HG02623 (cell line): ENCODE measurements at regions not wholly inside any gene's neighbourhood (a gene's known extent, or its start where the extent isn't known, plus 50 kb on each side); places are given as distances from the start of the nearest gene placed in this dataset.
A peak's percentile ranks its signal among the peaks of the same experiment; 100 is the strongest.

Source experiments
- ATAC-seq: cut with Tn5 transposase; IDR thresholded peaks from one replicate; pipeline ENCODE4 v1.9.1; 2021; ENCODE audit warnings: moderate library complexity; ENCODE audit not compliant: unreplicated experiment

- ATAC-seq, result no peak
Measured at GRCh38 chr15:25982736-25983135, 119.6 kb upstream of the ATP10A start.

GRCh38 chr15:25981114-25981513 lies 118.0 kb upstream of the ATP10A start:
- ATAC-seq, result no peak

DNA sequence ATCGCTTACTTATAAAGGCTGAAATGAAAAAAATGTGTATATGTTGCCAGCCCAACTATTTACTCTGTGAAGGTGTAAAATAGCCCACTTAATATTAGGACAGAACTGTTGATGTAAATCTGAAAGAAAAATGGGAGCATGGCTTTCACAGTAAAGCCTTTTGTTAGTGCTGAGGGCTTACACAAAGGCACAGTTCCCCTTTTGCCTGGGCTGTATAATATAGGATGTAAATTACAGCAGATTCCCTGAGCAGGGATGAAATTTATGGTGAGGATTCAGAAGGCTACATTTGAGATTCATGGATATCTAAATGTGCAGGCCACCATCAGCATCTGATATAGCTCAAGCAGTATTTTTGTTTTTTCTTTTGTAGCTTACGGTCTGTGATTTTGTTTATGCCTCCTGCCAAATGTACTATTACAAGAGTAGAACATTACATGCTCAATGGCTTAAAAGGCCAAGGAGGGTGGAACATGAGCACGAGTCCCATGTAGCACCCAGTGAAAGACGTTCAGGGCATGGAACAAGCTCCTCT lies 109.1 kb upstream of the ATP10A start:
- no peak for ATAC-seq

DNA sequence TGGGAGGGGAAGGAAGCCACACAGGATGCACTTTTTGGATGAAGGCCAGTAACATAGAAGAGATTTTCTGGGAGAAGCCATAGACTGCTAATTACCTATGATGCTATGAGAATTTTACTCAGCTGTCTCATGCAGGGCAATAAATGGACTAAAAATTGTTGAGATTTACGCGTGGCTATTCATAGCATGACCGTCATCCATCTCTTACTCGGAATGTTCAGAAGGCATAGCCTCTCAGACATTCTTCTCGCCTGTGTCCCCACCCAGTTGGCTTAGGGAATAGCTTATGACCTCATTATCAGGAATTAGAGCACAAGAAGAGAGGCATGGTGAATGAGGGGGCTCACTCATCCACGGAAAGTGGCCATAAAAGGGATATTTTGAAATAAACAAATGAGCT lies 107.9 kb upstream of the ATP10A start:
- ATAC-seq, result no peak

GRCh38 chr15:25969886-25970285 lies 106.8 kb upstream of the ATP10A start:
- ATAC-seq, result no peak

DNA sequence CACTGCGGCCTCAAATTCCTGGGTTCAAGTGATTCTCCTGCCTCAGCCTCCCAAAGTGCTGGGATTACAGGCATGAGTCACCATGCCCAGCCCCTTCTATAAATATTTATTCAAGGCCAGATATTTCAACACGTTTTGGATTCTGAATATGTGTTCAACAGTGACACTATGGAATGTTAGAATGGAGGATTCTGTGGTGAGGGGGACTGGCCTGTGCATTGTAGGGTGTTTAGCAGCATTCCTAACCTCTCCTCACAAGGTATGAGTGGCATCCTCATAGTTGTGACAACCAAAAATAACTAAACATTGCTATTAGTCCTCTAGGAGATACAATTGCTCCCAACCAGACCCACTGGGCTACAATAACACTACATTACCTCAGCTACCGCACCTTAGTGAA lies 104.0 kb upstream of the ATP10A start:
- no peak for ATAC-seq

DNA sequence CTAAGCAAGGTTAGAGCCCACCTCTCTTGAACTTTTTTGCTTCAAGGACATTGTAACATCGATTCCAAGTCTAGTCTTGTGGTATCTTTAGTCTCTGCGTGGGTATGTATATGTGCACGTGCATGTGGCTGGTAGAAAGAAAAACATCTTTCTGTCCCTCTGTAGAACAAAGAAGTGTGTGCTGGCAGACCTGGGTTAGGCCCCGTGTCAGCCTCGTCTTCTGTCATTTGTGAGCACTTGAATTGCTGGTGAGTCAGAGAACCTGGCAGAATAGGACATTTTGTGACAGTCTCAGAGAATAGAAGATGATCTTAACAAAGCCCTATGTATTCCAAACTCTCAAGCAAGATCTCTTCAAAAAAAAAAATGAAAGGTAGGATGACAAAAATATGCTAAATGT lies 102.2 kb upstream of the ATP10A start:
- no peak for ATAC-seq

DNA sequence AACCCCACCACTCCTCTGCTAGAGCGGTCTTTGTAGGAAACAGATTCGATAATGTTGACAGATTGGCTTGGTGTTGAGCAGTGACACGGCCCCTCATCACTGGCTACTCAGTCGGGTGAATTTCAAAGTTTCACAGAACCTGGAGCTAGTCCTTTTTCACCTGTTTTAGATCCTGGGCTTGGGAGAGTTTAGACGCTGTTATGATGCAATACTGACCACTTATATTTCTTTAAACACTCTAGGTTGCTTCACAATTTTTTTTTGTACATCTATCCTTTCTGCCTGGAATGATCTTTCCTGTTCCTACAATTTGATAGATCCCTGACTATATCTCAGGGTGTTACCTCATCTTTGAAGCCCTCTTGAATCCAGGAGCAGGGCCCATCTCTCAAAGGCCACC lies 97.1 kb upstream of the ATP10A start:
- no peak for ATAC-seq

DNA sequence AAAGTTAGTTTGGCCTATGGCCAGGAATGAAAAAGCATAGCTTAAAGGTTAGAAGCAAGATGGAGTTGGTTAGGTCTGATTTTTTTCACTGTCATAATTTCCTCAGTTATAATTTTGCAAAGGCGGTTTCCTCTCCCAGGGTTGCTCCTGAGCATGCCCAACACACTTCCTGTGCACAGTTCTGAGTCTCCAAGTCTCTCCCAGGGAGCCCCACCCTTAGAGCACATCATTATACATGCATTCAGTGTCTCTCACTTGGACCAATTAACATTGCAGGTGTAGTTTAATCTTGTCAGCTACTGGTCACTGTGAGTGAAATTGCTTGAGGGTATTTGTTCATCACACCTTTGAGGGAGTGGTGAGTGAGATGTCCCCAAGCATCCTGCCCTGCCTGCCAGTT lies 96.0 kb upstream of the ATP10A start:
- ATAC-seq, result no peak

- ATAC-seq, result no peak
Measured at GRCh38 chr15:25955628-25956027, 92.5 kb upstream of the ATP10A start.

DNA sequence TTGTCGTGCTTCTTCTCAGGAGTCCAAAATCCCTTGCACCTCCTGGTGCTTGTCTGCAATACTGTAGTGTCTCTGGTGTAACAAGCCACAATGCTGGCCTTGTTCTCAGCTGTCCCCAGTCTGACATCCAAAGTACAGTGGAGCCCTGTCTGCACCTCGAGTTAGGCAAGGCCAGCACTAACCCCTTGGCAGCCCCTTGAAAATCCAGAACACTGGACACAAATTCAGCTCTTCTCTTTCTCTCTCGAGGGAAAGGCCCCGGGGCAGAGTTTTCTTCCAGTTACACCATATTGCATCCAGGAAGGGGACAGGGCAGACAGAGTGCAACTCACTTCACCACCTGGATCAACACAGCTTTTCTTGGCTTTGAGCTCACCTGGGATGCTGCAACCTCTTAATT lies 91.3 kb upstream of the ATP10A start:
- no peak for ATAC-seq

GRCh38 chr15:25950014-25950413 lies 86.9 kb upstream of the ATP10A start:
- no peak for ATAC-seq

DNA sequence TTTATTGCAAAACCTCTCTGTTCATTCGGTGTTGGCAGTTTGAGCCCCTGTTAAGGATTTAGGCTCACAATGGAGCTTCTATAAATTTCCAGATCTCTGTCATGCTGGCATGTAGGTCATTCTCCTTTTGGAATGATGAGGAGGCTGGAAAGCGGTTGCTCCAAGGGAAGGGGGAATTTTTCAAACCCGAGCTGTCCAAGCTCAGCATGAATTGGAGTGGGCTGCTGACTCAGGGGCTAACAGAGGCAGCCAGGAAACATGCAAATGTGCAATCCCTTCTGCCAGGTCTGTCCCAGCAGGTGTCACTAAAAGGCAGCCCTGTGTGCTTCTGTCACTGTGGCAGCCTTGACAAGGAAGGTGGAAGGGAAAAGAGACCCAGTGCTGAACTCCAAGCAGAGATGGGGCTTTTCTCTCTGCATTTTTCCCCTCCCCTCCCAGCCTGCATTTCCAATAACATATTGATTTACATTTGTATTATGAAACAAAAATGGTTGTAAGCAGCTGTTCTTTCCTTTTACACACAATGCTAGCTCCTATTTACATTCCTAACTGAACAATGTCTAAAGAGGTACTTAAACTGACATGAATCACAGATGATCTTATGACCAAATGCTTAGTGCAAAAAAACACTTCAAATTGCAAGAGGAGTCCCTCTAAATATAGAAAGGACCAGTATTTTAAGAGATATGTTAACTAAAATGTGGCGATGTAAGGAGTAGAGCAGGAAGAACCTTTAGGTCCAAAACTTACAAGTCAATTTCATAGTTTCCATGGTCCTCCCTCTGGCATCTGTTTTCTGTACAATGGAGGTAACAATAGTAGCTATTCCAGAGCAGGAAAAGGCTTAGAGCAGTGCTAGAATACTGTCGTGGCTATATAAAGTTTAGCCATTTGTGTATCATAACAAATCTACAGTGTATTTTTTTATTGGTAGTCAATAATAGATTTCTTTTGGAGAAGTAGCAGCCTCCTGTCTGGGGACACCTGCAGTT lies 84.5 kb upstream of the ATP10A start:
- ATAC-seq, result no peak

- no peak for ATAC-seq
Measured at GRCh38 chr15:25946241-25946805, 83.2 kb upstream of the ATP10A start.

DNA sequence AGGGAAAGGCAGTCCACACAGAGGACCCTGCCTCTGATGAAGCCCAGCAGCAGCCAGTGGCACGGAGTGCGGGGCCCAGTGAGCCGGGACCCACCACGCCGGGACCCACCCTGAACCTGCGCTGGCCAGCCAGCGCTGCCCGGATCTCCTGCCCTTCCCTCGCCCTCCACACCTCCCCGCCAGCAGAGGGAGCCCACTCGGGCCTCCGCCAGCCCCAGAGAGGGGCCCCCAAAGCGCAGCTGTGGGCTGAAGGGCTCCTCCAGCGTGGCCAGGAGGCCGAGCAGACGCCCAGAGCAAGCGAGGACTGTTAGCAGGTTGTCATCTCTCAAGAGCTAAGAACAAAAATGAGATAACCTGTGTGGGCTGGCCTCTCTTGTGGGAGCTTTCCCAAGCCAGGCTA lies 81.3 kb upstream of the ATP10A start:
- no peak for ATAC-seq

DNA sequence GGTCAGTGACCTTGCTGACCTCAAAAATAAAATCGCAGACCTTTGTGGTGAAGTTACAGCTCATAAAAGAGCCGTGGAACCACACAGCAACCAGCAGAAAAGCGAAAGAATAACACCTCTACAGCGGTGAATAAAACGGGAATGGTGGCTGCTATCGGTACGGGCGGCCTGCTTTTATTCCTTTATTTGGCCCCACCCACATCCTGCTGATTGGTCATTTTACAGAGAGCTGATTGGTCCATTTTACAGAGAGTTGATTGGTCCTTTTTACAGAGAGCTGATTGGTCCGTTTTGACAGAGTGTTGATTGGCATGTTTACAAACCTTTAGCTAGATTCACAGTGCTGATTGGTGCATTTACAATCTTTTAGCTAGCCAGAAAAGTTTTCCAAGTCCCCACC lies 80.7 kb upstream of the ATP10A start:
- no peak for ATAC-seq

GRCh38 chr15:25939122-25939521 lies 76.0 kb upstream of the ATP10A start:
- ATAC-seq, result peak; percentile 82

GRCh38 chr15:25937796-25938195 lies 74.7 kb upstream of the ATP10A start:
- no peak for ATAC-seq

GRCh38 chr15:25936004-25936403 lies 72.9 kb upstream of the ATP10A start:
- no peak for ATAC-seq

DNA sequence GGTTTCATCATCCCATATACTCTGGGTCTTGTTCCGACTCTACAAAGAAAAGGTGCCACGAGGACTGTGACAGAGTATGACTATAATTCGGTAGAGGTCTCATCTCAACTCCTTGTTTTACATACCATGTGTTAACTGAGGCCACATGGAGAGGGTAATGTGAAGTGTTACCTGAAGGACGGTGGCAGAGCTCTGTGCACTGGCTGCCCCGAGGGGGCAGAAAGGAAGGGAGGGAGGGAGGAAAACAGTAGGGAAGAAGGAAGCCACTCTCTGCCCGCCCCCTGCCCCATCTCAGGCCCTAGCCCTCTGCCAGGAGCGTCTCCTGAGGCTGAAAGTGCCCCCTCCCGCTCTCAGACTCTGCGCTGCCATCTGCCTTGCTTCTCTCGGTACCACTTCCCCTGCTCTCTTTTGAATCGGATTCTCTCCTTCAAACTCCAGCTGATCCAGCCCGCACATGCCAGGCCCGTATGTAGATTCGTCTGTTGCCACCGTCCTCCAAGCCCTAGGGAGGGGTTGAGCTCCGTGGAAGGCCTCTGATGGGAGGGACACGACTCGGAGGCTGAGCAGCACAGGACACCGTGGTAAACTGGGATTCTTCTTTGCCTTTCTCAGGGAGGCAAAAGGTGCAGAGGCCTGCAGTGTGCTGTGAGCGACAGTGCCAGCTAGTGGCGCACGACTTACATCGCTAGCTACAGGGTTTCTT lies 70.5 kb upstream of the ATP10A start:
- no peak for ATAC-seq

- no peak for ATAC-seq
Measured at GRCh38 chr15:25932696-25933095, 69.6 kb upstream of the ATP10A start.

DNA sequence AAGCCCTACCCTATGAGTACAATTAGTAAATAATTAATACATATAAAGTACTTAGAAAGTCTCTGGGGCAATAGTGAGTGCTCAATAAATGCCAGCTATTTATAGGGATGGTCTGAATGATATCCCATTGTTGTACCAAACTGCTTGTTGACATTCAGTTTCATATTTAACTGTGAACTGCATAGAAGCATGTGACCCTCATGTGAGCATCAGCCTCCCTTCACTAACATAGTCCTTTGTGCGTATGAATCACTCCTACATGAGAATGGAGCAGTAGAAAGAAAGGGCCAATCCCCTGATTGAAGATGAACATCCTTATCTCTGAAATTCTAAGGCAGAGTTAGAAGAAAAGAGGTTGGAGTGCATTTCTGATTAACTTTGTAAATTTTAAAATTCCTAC lies 68.7 kb upstream of the ATP10A start:
- ATAC-seq, result no peak
